ENCODE measurements at regions not wholly inside any gene's neighbourhood (a gene's known extent, or its start where the extent isn't known, plus 50 kb on each side); places are given as distances from the start of the nearest gene placed in this dataset.

GRCh38 chr14:98756749-98757148, 515.2 kb downstream of the BCL11B start:
- DNase-seq (ENCODE audit: low spot score): no peak

- DNase-seq (ENCODE audit: low spot score): no peak
Observed at GRCh38 chr14:98758440-98758839, 513.6 kb downstream of the BCL11B start.

DNA sequence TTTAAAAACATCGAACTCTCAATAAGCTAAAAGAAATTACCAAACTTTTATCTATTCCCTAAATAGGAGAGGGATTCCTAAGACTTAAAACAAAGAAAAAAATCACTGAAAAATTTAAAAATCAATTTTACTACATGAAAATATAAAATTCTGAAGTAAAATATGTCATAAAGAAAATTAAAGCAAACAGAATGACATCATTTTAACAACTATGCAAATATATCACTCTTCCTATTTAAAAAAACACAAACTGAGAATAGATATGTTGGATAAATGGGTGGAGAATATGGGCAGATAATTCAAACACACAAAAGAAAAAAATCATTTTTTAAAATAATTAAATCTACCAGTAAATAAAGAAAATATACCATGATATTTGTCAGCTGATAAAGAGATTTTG, 510.0 kb downstream of the BCL11B start:
- no peak for DNase-seq (ENCODE audit: low spot score)

DNA sequence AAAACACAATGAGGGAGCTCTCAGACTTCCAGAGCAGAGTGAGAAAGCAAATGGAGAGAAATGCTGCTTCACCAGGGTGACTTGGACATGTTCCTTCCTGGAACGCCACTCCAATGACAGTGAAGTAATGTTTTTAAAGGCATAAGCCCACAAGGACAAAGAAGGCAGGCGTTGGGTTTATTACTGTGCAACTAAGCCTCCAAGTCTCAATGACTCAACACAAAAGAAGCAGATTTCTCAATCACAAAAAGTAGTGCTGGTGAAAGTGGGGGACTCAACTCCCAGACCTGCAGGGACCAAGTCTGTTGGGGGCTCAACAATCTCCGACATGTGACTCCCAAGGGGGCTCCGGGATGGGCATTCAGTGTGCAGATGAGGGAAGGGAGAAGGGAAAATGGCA, 505.2 kb downstream of the BCL11B start:
- no peak for DNase-seq (ENCODE audit: low spot score)

GRCh38 chr14:98769326-98769725, 502.7 kb downstream of the BCL11B start:
- DNase-seq (ENCODE audit: low spot score): no peak

- DNase-seq (ENCODE audit: low spot score): no peak
Observed at GRCh38 chr14:98770151-98770550, 501.8 kb downstream of the BCL11B start.

DNA sequence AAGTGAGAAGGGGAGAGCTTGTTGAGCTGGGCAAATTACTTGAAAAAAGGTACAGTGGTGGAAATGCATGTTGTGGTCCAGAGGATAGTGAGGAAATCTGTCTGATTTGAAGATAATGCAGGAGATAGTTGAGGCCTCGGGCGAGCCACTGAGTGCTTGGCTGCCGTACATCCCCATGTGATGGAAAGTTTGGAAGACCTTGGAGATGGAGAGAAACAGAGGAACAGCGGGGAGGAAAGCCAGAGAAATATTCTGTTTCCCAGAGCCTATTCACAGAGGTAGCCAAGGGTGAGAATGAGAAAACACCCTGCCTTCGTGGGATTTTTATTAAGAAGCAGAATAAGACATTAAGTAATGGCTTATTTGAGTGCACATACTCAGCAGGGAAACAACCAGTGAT, 498.2 kb downstream of the BCL11B start:
- no peak for DNase-seq (ENCODE audit: low spot score)

DNA sequence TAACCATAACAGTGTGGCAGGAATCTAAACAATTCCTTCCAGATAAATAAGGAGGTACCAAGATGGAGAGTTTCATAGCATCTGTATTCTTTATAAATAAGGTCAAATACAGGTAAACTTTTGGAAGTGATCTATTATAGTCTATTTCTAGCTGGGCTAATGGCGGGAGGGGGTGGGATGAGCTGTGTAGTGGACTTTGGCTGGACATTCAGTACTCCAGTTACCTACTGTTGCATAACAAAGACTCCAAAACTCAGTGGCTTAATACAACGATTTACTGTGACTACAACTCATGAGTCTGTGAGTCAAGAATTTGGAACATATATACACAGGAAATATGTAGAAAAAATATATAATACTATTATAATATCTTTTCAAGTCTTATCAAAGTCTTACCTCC, 496.1 kb downstream of the BCL11B start:
- DNase-seq (ENCODE audit: low spot score): no peak

DNA sequence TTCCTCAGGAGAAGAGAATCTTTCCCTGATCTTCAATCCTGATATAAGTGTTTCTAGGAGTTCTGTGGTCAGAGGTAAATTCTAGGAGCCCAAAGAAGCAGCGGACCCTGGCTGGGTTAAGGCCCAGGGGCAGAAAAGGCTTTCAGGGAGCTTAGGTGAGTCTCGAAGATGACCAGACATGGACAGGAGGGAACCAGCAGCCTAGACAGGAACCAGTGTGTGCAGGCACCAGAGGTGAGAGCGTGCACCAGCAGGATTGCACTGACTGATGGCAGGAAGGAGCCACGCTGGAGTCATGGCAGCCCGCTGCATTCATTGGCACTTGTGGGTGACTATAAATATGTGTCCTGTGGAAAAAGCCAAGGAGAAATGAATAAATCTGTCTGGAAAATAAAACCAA, 489.9 kb downstream of the BCL11B start:
- DNase-seq (ENCODE audit: low spot score): no peak

DNA sequence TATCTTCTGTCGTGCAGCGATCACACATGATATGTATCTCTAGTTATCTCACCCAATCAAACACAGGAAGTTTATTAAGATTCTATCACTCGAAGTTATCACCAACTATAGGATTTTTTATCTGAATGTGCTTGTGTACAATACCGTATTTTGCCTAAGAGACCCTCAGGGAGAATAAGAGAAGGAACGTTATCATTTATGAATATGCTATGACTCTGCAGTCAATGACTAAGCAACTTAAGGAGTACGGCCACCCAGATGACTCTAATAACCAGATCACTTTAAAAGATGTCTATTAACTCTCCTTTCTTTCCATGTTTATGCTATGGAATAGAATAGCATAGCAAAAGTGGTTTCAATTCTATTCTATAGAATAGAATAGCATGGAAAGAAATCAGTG, 486.4 kb downstream of the BCL11B start:
- no peak for DNase-seq (ENCODE audit: low spot score)

GRCh38 chr14:98786456-98786855, 485.5 kb downstream of the BCL11B start:
- DNase-seq (ENCODE audit: low spot score): no peak

DNA sequence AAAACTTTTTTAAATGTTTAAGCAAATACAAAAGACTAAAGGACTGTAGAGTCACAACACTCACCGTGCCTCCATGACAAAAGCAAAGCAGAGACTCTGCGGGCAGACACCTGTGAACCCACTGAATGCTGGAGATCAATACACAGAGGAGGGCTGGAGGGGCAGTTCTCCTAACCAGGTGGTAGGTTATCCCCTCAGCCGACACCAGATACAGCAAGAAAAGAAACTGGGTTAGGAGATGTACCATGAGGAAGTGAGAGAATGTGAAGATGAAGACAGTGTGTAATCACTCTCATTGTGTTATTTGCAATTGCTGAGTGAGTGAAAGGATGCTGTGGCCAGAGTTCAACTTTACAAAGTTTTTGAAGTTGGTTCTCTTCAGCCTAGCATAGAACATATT, 480.3 kb downstream of the BCL11B start:
- DNase-seq (ENCODE audit: low spot score): no peak

DNA sequence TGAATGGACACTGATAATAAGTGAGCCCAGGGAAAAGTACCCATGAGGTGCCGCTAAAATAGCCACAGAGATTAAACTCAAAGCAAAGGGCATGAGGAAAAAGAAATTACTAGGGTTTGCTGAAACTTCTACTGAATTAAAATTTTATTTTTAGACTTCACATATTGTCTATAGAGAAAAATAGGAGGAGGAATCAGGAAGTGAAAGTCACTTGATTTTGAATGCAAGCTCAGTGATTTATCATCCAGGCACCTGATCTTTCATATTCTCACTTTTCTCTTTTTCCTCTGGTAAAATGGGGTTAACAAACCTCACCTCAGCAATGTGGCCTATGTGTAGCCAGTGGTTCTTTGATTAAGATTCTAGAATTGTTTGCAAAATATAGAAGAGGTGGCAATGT, 479.8 kb downstream of the BCL11B start:
- no peak for DNase-seq (ENCODE audit: low spot score)

- DNase-seq (ENCODE audit: low spot score): no peak
Observed at GRCh38 chr14:98798099-98798498, 473.9 kb downstream of the BCL11B start.

- DNase-seq (ENCODE audit: low spot score): no peak
Observed at GRCh38 chr14:98799891-98800290, 472.1 kb downstream of the BCL11B start.

DNA sequence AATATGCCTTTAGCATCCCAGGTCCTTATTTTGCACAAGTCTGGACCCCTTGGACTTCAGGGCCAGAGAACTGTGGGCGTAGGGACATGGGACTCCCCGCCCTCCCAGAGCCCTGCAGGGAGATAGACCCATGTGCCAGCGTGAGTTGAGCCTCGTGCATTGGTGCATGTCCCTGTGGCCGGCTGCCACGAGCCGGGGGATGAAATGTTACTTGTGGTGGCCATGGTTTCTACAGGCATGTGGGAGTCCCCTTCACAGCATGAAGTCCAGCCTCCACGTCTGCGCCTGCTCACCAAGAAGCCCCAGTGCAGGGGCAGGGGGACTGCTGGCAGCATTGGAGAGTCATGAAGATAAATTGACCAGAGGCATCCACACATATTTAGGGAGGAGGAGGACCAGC, 470.0 kb downstream of the BCL11B start:
- no peak for DNase-seq (ENCODE audit: low spot score)

GRCh38 chr14:98803196-98803595, 468.8 kb downstream of the BCL11B start:
- DNase-seq (ENCODE audit: low spot score): no peak

GRCh38 chr14:98808494-98809407, 463.2 kb downstream of the BCL11B start:
- no peak for DNase-seq (ENCODE audit: low spot score)

GRCh38 chr14:98816195-98816594, 455.8 kb downstream of the BCL11B start:
- DNase-seq (ENCODE audit: low spot score): no peak

DNA sequence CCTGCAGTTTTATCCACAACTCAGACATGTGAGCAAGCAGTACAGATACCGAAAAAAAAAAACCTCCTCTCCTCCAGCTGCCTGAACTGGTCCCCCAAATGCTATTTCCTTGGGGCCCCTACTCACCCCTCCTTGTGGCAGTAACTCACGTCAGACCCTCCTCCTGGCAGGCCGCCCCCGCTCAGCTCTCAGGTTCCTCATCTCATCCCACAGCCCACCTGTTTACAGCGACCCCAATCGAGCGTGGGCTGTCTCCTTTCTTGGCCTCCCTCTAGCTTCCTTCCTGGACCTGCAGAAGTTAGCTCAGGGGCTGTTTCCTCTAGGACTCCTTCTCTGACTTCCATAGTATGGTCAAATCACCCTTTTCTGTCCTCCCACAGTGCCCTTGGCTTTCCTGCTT, 455.3 kb downstream of the BCL11B start:
- DNase-seq (ENCODE audit: low spot score): no peak

GRCh38 chr14:98819132-98819866, 452.7 kb downstream of the BCL11B start:
- DNase-seq (ENCODE audit: low spot score): no peak

DNA sequence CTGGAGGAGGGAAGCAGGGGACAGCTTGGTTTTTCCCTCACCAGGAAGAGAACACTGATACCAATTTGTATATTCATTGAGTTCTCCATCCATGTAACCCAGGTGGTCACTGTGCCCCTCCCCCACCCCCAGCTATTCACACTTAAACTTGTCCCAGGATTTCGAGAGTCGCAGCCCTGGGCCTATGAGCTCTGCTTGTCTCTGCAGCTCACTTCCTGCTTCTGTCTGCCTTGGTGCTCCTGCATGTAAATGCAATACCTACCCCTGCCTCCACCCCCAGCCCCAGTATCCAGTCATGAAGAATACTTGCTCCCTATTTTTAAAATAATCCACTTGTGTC, 452.2 kb downstream of the BCL11B start:
- DNase-seq (ENCODE audit: low spot score): no peak

- no peak for DNase-seq (ENCODE audit: low spot score)
Observed at GRCh38 chr14:98822917-98823316, 449.1 kb downstream of the BCL11B start.

- no peak for DNase-seq (ENCODE audit: low spot score)
Observed at GRCh38 chr14:98826618-98827017, 445.4 kb downstream of the BCL11B start.

Measured in AG08396 (cell line).